ENCODE measurements at regions not wholly inside any gene's neighbourhood (a gene's known extent, or its start where the extent isn't known, plus 50 kb on each side); places are given as distances from the start of the nearest gene placed in this dataset.

DNA sequence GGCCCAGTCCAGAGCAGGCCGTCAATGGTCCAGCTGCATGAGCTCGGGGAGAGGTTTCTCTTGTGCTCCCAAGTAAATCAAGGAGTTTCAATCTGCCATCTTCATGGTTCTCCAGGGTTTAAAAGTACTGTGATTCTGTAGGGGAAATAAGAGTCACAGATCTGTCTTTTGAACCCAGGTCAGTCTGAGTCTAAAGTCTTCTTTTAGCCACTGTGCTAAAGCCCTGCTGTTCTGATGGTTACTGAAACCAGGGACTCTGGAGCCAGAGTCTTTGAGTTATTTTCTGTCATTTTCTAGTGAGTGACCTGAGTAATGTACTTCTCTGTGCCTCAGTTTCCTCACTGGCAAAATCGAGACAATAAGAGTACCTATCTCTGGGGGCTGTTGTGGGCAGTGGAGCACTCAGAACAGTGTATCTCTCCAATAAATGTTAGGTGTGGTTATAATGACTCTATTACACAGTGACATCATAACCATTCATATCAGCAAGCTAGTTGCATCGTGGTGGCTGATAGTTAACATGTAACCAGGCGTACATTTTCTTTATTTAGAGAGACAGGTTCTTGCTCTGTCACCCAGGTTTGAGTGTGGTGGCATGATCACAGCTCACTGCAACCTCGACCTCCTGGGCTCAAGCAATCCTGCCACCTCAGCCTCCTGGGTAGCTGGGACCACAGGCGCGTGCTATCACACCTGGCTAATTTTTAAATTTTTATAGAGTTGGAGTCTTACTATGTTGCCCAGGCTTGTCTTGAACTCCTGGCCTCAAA is 74.6 kb upstream of the KCNG1 start:
- H2AFZ ChIP-seq (ENCODE audit: low read depth, low read length, severe bottlenecking) = no peak overlapping the region
- no peak for TF ChIP-seq EZH2phosphoT487 (conservative IDR thresholded peaks at IDR 0.05; ENCODE audit: low read length)
- TF ChIP-seq, protein P1, sequence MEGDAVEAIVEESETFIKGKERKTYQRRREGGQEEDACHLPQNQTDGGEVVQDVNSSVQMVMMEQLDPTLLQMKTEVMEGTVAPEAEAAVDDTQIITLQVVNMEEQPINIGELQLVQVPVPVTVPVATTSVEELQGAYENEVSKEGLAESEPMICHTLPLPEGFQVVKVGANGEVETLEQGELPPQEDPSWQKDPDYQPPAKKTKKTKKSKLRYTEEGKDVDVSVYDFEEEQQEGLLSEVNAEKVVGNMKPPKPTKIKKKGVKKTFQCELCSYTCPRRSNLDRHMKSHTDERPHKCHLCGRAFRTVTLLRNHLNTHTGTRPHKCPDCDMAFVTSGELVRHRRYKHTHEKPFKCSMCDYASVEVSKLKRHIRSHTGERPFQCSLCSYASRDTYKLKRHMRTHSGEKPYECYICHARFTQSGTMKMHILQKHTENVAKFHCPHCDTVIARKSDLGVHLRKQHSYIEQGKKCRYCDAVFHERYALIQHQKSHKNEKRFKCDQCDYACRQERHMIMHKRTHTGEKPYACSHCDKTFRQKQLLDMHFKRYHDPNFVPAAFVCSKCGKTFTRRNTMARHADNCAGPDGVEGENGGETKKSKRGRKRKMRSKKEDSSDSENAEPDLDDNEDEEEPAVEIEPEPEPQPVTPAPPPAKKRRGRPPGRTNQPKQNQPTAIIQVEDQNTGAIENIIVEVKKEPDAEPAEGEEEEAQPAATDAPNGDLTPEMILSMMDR (IDR thresholded peaks at IDR 0.05; ENCODE audit: insufficient read depth, low read length, poor library complexity, severe bottlenecking) = no peak
- no peaks in the 10 kb centered on the region for H3K79me2 ChIP-seq (ENCODE audit: insufficient read depth, low read length)
- H3K9me3 ChIP-seq (ENCODE audit: insufficient read depth, low read length) = no peaks in the 10 kb centered on the region
- no peak overlapping the region for H3K4me3 ChIP-seq (ENCODE audit: insufficient read depth, low read length, poor library complexity, severe bottlenecking)
- H3K9me2 ChIP-seq (replicated peaks; ENCODE audit: insufficient read depth, low read length) = no peaks in the 10 kb centered on the region
- H3K36me3 ChIP-seq (ENCODE audit: low read length) = no peaks in the 10 kb centered on the region
- no peak overlapping the region for H3K9ac ChIP-seq (ENCODE audit: low read length)
- no peak overlapping the region for H3K27ac ChIP-seq (ENCODE audit: low read depth, low read length)
- no peak overlapping the region for H3K4me2 ChIP-seq (ENCODE audit: low read depth, low read length, poor library complexity, severe bottlenecking)
- no peaks in the 10 kb centered on the region for H4K20me1 ChIP-seq (ENCODE audit: low read depth, low read length)
- no peaks in the 10 kb centered on the region for H3K27me3 ChIP-seq (ENCODE audit: low read length)
- H3F3A ChIP-seq (ENCODE audit: insufficient read depth) = no peaks in the 10 kb centered on the region

DNA sequence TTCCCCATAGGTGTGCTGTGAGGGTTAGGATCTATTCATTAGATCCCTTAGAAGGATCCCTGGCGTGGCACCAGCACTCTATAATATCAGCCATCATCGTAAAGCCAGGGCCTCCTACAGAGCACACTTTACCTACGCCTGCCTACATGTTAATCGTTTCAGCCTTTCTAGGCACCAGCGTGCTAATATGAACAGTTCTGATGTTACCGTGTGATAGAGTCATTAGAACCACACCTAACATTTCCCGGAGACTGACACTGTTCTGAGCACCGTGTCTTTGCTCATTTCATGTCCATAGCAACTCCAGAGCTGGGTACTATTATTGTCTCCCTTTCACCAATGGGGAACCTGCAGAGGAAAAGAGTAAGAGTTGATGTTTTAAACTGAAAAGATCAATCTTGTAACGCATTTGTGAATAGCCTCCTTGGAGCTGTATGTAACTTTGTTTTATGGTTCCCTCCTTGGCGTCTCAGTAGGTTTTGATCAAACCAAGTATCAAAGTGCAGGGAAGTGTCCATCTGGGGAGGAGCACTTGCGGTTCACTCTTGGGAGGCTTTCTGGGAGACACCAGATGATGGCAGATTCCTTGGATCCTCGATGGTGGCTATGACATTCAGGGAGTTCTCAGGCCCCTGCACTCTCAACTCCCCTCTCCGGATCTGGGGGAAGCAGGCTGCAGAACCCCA is 73.8 kb upstream of the KCNG1 start:
- H3K36me3 ChIP-seq (ENCODE audit: low read length) = no peaks in the 10 kb centered on the region
- no peaks in the 10 kb centered on the region for H3K9me2 ChIP-seq (replicated peaks; ENCODE audit: insufficient read depth, low read length)
- no peak overlapping the region for H3K4me3 ChIP-seq (ENCODE audit: insufficient read depth, low read length, poor library complexity, severe bottlenecking)
- no peak overlapping the region for H2AFZ ChIP-seq (ENCODE audit: low read depth, low read length, severe bottlenecking)
- no peak overlapping the region for H3K27ac ChIP-seq (ENCODE audit: low read depth, low read length)
- H3K4me2 ChIP-seq (ENCODE audit: low read depth, low read length, poor library complexity, severe bottlenecking) = no peak overlapping the region
- no peaks in the 10 kb centered on the region for H3F3A ChIP-seq (ENCODE audit: insufficient read depth)
- H3K9ac ChIP-seq (ENCODE audit: low read length) = no peak overlapping the region
- H3K79me2 ChIP-seq (ENCODE audit: insufficient read depth, low read length) = no peaks in the 10 kb centered on the region
- H4K20me1 ChIP-seq (ENCODE audit: low read depth, low read length) = no peaks in the 10 kb centered on the region
- no peaks in the 10 kb centered on the region for H3K9me3 ChIP-seq (ENCODE audit: insufficient read depth, low read length)
- no peak for TF ChIP-seq EZH2phosphoT487 (conservative IDR thresholded peaks at IDR 0.05; ENCODE audit: low read length)
- TF ChIP-seq, protein P1 (IDR thresholded peaks at IDR 0.05; ENCODE audit: insufficient read depth, low read length, poor library complexity, severe bottlenecking) = no peak
- H3K27me3 ChIP-seq (ENCODE audit: low read length) = no peaks in the 10 kb centered on the region

DNA sequence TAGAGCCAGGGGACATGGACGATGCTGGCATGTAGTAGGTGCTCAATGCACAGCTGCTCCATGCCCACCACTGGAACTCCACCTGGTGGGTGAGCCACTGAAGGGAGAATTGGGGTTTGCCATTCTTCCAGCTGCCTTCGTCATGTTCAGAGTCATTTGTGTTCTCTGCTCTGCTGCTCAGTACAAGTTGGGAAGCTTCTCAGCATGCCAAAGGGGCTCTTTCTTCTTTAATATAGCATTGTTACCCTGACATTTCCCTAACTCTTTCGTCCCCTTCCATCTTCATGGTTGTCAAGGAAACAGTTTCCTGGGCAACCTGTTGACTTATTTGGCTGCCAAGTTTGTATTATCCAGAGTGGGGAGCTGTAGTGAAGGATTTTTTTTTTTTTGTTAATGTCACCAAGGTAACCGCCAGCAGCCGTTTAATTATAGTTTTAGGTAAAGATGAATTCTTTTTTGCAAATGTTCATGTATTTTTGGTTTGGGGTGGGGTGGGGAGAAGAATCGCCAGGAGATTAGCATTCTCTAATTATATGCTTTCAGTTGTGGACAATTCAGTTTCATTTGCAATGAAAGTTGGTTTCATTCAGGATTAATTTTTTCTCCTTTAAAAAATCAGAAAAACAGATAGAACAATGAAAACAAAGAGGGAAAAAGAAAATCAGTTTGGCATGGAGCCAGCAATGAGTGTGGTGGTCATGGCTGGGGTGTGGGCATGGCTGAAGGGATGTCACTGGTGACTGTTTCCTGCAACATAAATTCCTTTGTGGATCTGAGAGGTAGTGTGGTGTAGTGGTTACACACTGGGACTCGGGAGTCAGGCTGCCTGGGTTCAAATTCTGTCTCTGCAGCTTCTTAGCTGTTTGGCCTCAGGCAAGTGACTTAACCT is 73.0 kb upstream of the KCNG1 start:
- H3K36me3 ChIP-seq (ENCODE audit: low read length) = no peaks in the 10 kb centered on the region
- TF ChIP-seq, protein P1 (IDR thresholded peaks at IDR 0.05; ENCODE audit: insufficient read depth, low read length, poor library complexity, severe bottlenecking) = no peak
- no peak for TF ChIP-seq EZH2phosphoT487 (conservative IDR thresholded peaks at IDR 0.05; ENCODE audit: low read length)
- no peaks in the 10 kb centered on the region for H3K27me3 ChIP-seq (ENCODE audit: low read length)
- H2AFZ ChIP-seq (ENCODE audit: low read depth, low read length, severe bottlenecking) = no peak overlapping the region
- H3K27ac ChIP-seq (ENCODE audit: low read depth, low read length) = no peak overlapping the region
- H3K4me3 ChIP-seq (ENCODE audit: insufficient read depth, low read length, poor library complexity, severe bottlenecking) = no peak overlapping the region
- no peaks in the 10 kb centered on the region for H3K9me3 ChIP-seq (ENCODE audit: insufficient read depth, low read length)
- H4K20me1 ChIP-seq (ENCODE audit: low read depth, low read length) = no peaks in the 10 kb centered on the region
- no peak overlapping the region for H3K4me2 ChIP-seq (ENCODE audit: low read depth, low read length, poor library complexity, severe bottlenecking)
- no peak overlapping the region for H3K9ac ChIP-seq (ENCODE audit: low read length)
- no peaks in the 10 kb centered on the region for H3K79me2 ChIP-seq (ENCODE audit: insufficient read depth, low read length)
- H3F3A ChIP-seq (ENCODE audit: insufficient read depth) = no peaks in the 10 kb centered on the region
- H3K9me2 ChIP-seq (replicated peaks; ENCODE audit: insufficient read depth, low read length) = no peaks in the 10 kb centered on the region

Measured in SU-DHL-6 (cell line).